ENCODE measurements at regions not wholly inside any gene's neighbourhood (a gene's known extent, or its start where the extent isn't known, plus 50 kb on each side); places are given as distances from the start of the nearest gene placed in this dataset.

- TF ChIP-seq CREB1 (CRISPR knock-in tag; IDR thresholded peaks at IDR 0.05; ENCODE audit: low read depth) (no peak), REST (IDR thresholded peaks at IDR 0.05; ENCODE audit: unreplicated experiment) (no peak), EZH2phosphoT487 (IDR thresholded peaks at IDR 0.05; ENCODE audit: unreplicated experiment) (no peak), EZH2 (IDR thresholded peaks at IDR 0.05; ENCODE audit: low read depth, unreplicated experiment) (no peak), JUNB (IDR thresholded peaks at IDR 0.05; ENCODE audit: unreplicated experiment) (no peak), ETS1 (IDR thresholded peaks at IDR 0.05) (no peak)
Observed at GRCh38 chr14:86420131-86420530, 890.2 kb downstream of the FLRT2 start (continued).

GRCh38 chr14:86414146-86414545, 884.2 kb downstream of the FLRT2 start:
- no peak overlapping the region for H2AFZ ChIP-seq
- peaks cover 5% of the 10 kb centered on the region; the same call in 1 of the 2 replicates for H3K4me1 ChIP-seq (ENCODE audit: insufficient read depth)
- H3F3A ChIP-seq (replicated peaks; ENCODE audit: low read depth) = no peaks in the 10 kb centered on the region
- Mint-ChIP-seq H3K4me3 (no peak overlapping the region), H3K4me1 (peaks cover 2% of the 10 kb centered on the region; the same call in 1 of the 3 replicates), H3K27me3 (ENCODE audit: insufficient read depth, low read depth, poor library complexity) (no peaks in the 10 kb centered on the region), H3K36me3 (ENCODE audit: low read depth) (peaks cover 3% of the 10 kb centered on the region; the same call in 2 of the 3 replicates), H3K27ac (no peak overlapping the region), H3K9me3 (peaks cover 3% of the 10 kb centered on the region; the same call in 2 of the 3 replicates)
- H3K79me2 ChIP-seq (replicated peaks; ENCODE audit: insufficient read depth) = no peaks in the 10 kb centered on the region
- no peak overlapping the region for H3K4me2 ChIP-seq
- no peaks in the 10 kb centered on the region for H4K20me1 ChIP-seq (replicated peaks; ENCODE audit: insufficient read depth)
- H3K27me3 ChIP-seq (ENCODE audit: insufficient read depth) = no peaks in the 10 kb centered on the region
- no peaks in the 10 kb centered on the region for H3K36me3 ChIP-seq (ENCODE audit: insufficient read depth)
- H3K9me2 ChIP-seq (ENCODE audit: insufficient read depth) = no peaks in the 10 kb centered on the region
- ATAC-seq (no peak), DNase-seq (ENCODE audit: low spot score) (no peak)
- no peak overlapping the region for H3K27ac ChIP-seq (ENCODE audit: low read depth)
- H3K4me3 ChIP-seq = no peak overlapping the region
- no peak for TF ChIP-seq REST (IDR thresholded peaks at IDR 0.05; ENCODE audit: unreplicated experiment)
- TF ChIP-seq JUNB (IDR thresholded peaks at IDR 0.05; ENCODE audit: unreplicated experiment) = no peak
- no peak for TF ChIP-seq POLR2AphosphoS5 (IDR thresholded peaks at IDR 0.05; ENCODE audit: low read depth)
- no peak for TF ChIP-seq STAT1 (IDR thresholded peaks at IDR 0.05; ENCODE audit: unreplicated experiment)
- TF ChIP-seq ETS1 (IDR thresholded peaks at IDR 0.05) = no peak
- no peak for TF ChIP-seq CTCF (conservative IDR thresholded peaks at IDR 0.05; ENCODE audit: low read depth in 2 of 2)
- no peak for TF ChIP-seq NANOG (IDR thresholded peaks at IDR 0.05; ENCODE audit: borderline replicate concordance)
- TF ChIP-seq ZNF331 (CRISPR knock-in tag; IDR thresholded peaks at IDR 0.05; ENCODE audit: low read depth) = no peak
- TF ChIP-seq CREB1 (CRISPR knock-in tag; IDR thresholded peaks at IDR 0.05; ENCODE audit: low read depth) = no peak

All from GM23338 (cell line).